GM23338 (cell line): ENCODE measurements at regions not wholly inside any gene's neighbourhood (a gene's known extent, or its start where the extent isn't known, plus 50 kb on each side); places are given as distances from the start of the nearest gene placed in this dataset.

Experiments
- EZH2 ChIP-seq: fragments of 200-600 bp; sonication (generic); IDR thresholded peaks from one replicate; pipeline ENCODE4 v1.8.0; 2017; ENCODE audit warnings: antibody characterized with exemption, mild to moderate bottlenecking, low read depth; ENCODE audit not compliant: unreplicated experiment
- POLR2AphosphoS5 ChIP-seq: IDR thresholded peaks from 2 replicates; pipeline ENCODE4 v1.6.1; 2016; ENCODE audit warnings: antibody characterized with exemption, low read depth
- TF ChIP-seq, protein P1 (sequence below), 2 experiments: fragments of 200-600 bp in 1 of 2; sonication (generic) in 1 of 2; conservative IDR thresholded peaks; 2 replicates each; pipeline versions ENCODE4 v1.5.1 to v1.6.1; 2016 to 2017; ENCODE audit warnings: antibody characterized with exemption in 2 of 2, low read depth in 2 of 2, mild to moderate bottlenecking in 2 of 2, moderate library complexity in 1 of 2

DNA sequence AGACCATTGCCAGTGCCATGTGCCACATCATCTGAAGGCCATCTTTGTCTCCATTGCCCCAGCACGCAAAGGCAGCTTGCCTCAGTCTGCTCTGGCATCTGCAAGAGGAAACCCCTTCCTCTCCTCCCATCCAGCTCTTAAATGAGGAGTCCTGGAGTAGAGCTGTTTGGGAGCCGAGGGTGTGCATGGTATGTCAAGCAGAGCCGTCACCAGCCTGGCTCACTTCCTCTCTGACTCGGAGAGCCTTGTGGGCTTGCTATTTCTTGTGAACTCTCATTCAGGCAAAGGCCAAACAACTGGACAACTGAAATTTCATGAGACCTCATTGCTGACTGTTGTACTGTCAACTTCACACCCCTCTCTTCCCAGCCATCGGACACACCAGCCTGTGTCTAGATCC, 143.9 kb downstream of the SIPA1L2 start:
- TF ChIP-seq, protein P1, sequence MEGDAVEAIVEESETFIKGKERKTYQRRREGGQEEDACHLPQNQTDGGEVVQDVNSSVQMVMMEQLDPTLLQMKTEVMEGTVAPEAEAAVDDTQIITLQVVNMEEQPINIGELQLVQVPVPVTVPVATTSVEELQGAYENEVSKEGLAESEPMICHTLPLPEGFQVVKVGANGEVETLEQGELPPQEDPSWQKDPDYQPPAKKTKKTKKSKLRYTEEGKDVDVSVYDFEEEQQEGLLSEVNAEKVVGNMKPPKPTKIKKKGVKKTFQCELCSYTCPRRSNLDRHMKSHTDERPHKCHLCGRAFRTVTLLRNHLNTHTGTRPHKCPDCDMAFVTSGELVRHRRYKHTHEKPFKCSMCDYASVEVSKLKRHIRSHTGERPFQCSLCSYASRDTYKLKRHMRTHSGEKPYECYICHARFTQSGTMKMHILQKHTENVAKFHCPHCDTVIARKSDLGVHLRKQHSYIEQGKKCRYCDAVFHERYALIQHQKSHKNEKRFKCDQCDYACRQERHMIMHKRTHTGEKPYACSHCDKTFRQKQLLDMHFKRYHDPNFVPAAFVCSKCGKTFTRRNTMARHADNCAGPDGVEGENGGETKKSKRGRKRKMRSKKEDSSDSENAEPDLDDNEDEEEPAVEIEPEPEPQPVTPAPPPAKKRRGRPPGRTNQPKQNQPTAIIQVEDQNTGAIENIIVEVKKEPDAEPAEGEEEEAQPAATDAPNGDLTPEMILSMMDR (conservative IDR thresholded peaks at IDR 0.05; ENCODE audit: low read depth in 2 of 2) = no peak
- TF ChIP-seq POLR2AphosphoS5 (no peak), EZH2 (no peak)
